GM21737 (cell line): ENCODE measurements at regions not wholly inside any gene's neighbourhood (a gene's known extent, or its start where the extent isn't known, plus 50 kb on each side); places are given as distances from the start of the nearest gene placed in this dataset.
A peak's percentile ranks its signal among the peaks of the same experiment; 100 is the strongest.
"Not testable (repeated sequence)": the region's sequence is repeated elsewhere in the genome, so short reads cannot be mapped to it uniquely, and the experiment has no call there.

Experiments
- ATAC-seq: cut with Tn5 transposase; IDR thresholded peaks from one replicate; pipeline ENCODE4 v1.9.1; 2021; ENCODE audit warnings: mild to moderate bottlenecking, moderate library complexity; ENCODE audit not compliant: unreplicated experiment

DNA sequence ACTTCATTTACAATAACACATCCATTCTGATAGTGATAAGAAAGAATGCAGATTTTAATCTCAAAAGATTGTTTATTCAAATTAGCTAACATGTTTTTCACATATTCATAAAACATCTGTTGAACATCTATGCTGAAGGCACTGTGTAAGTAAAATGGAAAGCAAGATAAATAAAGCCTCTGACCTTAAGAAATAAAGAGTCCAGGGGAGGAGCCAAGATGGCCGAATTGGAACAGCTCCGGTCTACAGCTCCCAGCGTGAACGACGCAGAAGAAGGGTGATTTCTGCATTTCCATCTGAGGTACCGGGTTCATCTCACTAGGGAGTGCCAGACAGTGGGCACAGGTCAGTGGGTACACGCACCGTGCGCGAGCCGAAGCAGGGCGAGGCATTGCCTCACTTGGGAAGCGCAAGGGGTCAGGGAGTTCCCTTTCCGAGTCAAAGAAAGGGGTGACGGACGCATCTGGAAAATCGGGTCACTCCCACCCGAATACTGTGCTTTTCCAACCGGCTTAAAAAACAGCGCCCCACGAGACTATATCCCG lies 336.5 kb downstream of the CETN3 start:
- ATAC-seq: not testable (repeated sequence)

DNA sequence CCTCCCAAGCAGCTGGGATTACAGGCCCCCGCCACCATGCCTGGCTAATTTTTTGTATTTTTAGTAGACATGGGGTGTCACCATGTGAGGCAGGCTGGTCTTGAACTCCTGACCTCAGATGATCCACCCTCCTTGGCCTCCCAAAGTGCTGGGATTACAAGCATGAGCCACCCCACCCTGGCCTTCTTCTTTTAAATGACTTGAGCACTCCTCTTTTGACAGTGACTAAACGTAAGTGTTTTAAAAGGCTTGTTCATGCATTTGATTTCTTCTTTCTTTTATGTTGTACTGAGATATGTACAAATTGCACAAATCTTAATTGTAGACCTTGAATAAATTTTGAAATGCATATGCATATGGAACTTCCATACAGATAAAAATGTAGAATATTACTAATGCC lies 337.9 kb downstream of the CETN3 start:
- ATAC-seq: no peak

DNA sequence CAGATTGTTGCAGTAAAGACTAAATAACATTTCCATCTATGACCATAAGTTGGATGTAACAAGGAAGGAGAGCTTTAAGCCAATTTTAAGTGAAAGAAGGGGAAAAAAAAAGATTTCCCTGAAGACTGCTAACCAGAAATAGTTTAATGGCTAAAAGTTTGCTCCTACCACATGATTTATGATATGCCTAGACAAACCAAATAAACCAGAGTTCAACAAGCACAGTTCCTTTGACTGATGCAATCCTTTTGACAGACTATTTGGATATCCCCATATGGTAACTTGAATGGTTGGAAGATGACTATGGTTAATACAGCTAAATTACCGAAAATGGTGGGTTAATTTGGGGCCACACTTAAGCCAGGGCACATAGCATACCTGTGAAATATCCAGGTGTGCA lies 338.5 kb downstream of the CETN3 start:
- no peak for ATAC-seq

DNA sequence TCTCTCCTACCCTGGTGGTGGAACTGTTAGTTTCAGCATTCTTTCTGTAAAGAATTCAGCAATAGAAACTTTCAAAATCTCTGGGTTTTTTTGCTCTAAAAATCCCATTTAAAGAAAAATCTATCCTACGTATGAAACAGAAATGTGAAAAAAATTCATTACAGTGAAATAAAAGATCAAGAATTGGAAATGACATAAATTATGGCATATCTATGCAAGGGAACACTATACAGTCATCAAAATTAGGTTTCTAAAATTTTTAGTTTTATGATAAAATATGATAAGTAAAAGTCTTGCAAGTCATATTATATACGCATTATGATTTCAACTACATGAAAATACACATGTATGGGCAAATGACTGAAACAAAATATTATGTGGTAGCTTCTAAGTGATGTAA lies 342.6 kb downstream of the CETN3 start:
- ATAC-seq: no peak

DNA sequence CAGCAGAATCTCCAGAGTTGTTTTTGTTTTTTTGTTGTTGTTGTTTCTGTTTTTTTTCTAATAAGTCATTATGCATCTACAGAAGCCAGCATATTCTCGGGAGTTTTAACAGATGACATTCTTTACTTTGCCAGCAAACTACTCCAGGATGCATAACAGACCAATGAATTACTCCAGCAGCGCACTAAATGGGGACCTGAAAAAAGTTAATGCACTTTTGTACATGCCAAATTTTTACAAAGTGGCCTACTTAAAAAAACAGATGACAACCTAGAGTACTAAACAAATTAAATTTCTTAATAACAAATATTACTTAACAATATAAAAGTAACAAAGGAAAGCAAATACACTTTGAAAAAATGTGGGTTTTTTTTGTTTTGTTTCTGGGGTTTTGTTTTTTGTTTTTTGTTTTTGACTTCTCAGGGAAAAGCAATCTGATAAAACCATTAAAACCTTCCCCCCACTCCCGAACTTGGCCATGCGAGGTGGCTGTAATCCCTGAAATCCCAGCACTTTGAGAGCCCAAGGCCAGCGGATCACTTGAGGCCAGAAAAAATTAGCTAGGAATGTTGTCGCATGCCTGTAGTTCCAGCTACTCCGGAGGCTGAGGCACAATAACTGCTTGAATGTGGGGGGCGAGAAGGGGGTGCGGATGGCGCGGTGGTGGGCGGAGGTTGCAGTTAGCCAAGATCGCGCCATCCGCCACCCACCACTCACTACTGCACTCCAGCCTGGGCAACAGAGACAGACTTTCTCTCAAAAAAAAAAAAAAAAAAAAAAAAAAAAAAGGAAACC lies 352.4 kb downstream of the CETN3 start:
- no peak for ATAC-seq

DNA sequence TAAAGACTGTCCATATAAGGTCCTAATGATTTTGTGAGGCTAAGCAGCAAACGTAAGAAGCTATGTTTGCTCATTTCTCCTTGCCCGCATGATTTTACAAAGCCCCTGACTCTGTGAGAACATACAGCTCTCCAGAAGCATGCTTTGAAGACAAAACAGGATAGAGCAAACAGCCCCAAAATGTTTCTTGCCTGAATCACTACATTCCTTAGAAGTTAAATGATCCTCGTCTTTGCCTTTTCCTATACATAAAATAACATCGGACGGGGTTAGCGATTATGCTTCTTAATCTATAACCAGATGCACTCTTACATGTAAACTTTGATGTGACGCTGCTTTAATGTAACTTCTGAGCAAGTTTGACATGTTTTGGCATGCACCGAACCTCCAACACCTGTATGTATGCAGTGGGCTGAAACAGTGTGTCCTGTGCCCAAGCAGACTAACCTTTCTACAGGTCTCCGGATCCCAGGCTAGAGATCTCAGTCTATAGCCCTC lies 353.7 kb downstream of the CETN3 start:
- ATAC-seq: no peak

DNA sequence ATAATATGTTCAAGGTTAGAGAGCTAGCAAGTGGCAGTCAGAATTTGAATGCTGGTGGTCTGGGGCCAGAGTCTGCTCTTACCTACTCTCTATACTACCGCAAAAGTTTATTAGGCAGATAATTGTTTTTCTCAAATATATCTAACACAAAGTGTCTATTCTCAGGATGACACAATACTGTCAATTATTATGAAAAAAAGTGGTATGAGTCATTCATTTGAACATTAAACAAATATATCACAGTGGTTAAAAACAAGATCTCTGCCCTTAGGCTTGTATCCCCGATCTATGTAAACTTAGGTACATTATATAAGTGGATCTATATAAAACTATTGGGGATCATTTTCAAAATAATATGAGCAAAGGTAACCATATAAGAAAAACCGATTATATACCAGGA lies 354.9 kb downstream of the CETN3 start:
- no peak for ATAC-seq

DNA sequence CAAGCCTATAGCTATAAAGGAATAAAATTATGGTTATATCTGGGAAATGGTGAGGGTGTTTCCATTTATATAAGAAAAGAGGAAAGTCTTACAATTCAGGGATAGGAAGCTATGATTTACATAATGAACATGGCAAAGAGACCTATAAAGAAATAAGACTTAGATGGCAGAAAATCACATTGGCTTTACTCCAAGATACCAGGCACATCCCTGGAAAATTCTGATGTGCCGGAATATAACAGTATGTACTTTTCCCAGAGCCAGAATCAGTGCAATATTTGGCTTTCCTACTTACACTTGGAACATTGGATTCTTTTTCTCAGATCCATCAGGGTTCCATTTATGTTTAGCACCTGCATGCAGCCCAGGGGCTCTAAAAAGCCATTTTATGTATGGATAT lies 357.8 kb downstream of the CETN3 start:
- no peak for ATAC-seq

DNA sequence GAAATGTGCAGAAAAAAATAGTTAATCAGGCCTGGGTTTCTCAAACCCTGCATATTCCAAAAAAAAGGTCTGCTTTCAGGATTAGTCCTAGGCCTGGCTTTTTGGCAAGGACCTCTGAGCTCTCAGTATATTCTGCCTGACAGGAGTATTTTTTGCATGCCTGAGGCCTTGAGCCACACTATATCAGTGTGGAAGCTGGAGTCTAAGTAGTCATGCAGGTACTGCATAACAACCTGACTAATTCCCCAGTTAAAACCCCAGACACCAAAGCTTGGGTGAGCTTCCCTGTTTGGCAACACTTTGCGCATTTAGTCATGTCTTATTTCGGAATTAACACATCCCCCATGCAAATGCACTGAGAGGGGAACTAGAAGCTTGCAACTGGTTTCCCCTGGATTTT lies 359.5 kb downstream of the CETN3 start:
- no peak for ATAC-seq

DNA sequence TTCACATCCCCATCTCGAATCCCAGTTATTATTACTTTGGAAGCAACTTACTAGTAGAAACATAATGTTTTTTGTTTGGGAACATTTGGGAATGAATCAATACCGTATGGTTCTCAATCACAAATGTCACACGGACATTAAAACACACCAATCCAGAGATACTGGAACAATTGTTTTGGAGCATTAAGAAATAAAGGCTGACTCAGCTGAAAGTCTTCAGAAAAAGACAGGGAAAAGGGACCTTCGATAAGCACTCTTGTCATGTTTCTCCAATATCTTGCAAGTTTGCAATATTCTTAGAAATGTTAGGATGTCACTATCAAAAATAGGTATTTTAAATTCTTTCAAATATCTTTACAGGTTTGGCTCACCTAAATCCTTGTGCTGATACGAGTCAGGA lies 362.4 kb downstream of the CETN3 start:
- ATAC-seq: no peak

DNA sequence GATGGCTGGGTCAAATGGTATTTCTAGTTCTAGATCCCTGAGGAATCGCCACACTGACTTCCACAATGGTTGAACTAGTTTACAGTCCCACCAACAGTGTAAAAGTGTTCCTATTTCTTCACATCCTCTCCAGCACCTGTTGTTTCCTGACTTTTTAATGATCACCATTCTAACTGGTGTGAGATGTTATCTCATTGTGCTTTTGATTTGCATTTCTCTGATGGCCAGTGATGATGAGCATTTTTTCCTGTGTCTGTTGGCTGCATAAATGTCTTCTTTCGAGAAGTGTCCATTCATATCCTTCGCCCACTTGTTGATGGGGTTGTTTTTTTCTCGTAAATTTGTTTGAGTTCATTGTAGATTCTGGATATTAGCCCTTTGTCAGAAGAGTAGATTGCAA lies 369.5 kb downstream of the CETN3 start:
- ATAC-seq: not testable (repeated sequence)

DNA sequence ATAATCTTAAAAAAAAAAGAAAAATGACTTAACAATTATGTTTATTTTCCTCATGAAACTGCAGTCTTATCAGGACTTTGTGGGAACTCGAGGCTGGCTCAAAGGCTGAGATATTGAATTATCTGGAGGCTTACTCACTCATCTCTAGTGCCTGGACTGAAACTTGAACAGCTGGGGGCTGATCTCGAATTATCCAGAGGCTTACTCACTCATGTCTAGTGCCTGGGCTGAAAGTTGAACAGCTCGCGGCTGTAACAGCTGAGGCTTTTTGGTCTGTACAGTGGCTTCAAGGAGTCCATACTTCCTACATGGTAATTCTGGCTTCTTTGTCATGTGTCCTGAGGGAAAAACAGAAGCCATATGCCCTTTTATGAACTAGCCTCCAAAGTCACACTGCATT lies 371.9 kb downstream of the CETN3 start:
- ATAC-seq: no peak

DNA sequence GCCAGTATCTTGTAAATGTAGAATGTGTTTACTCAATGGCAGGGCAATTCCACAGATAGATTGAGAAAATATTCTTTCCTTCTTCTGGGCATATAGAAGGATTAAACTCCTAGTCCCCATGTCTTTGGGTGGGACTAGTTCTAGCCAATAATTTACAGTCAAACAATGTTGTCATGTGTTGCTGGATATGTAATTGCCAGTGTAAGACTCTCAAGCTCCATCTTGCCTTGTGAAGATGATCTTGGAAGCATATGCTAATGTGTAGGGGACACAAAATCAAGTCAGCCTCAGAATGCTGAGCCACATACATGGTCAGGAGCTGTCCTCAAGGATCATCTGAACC lies 386.9 kb downstream of the CETN3 start:
- no peak for ATAC-seq

DNA sequence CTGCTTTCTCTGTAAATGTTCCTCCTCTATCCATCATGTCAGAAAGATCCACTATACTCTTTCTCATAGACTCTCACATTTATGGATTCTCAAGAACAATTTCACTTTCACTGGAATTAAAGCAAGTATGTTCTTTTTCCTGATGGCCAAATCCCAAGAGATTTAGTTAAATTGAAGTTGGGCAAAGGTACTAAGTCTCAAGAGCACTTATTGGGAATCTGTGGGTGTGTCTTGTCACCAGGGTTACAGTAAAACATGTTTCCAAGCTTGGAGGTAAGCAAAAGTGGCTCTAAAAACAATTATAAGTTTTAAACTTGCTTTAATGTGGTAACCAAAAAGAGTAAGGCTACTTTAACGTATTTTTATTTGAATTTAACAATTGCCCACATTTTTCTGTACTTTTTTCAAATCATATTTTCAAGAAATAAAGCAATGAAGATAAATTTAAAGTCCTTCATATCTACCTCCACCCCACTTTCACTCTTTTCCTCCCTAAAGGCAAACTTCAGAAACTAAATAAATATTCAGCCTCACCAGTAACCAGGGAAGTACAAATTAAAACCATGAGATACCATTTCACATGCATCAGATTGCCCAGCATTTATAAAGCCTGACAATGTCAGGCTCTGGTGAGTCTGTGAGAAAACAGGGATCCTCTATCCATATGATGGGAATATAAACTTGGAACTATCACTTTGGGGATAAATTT lies 387.4 kb downstream of the CETN3 start:
- ATAC-seq: no peak

DNA sequence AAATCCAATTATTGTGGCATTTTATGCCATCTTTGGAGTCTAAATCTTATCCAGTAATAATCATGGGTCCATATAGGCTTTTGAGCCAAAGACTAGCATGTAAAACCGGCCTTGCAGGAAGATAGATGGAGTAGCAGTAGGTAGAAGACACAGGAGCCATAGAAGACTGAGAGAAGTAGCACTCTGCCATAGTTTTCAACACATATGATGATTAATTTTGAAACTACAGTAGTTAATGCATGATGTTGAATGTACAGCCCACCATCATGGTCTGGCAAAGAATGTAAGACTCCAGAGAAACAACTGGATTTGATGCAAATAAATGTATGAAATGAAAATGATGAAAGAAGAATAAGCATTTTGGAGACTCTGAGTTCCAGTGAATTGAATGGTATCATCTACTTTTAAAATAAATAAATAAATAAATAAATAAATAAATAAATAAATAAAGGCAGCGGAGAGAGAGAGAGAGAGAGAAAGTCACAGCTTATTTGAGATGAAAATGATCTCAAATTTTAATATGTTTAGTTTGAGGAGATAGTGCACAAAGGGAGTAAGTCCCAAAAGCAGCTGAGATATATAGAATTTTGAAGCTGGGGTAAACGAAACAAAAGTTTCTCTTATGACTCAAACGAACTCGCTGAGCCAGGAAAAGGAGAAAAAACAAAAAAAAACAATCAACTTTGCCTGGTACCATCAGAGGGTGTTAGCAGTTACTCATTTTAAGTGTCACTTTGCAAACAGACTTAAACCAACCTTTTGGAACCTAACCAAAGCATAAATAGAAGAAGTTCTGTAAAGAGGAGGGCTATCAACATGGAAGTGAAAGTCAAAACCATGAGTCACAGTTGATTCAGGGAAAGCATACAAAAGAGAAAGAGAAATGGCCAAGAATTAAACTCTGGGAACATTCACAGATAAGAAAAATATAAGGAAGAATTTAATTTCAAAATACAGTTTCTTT lies 388.7 kb downstream of the CETN3 start:
- peak; percentile 96 for ATAC-seq

DNA sequence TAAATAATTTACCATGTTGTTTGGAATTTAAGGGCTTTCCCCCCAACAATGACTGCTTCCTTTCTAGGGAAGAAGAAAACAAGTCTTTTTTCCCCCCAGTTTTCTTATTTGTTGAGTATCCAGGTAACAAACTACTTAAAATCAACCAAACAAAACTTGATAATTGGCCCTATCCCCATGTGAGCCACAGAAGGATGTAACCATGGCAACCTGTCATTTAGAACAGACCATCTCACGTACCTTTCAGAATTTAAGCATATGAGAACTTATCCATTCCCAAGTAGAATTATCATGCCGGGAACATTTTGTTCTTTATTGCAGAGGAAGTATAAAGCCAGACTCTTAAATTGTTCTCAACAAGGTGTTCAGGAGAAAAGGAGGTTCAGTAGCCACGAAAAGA lies 392.3 kb downstream of the CETN3 start:
- ATAC-seq: no peak

DNA sequence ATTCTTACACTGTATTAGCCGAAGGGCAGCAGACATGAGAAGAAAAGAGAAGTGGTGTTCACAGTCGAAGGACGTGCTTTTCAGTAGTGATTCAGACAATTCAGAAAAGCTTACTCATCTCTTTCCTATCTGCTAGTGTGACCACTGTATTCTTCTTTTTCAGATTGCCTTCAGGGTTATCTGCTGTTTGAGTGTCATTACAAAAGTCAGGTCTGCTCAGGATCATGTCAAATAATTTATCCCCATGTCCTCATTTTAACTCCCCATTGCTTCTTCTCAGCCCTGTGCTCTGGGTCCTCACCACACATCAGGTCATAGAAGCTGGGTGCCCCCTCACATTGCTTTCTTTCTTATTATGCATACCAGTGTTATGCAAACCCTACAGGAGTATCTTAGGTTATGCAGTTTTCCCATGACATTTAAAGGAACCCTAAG lies 394.0 kb downstream of the CETN3 start:
- ATAC-seq: peak; percentile 90

DNA sequence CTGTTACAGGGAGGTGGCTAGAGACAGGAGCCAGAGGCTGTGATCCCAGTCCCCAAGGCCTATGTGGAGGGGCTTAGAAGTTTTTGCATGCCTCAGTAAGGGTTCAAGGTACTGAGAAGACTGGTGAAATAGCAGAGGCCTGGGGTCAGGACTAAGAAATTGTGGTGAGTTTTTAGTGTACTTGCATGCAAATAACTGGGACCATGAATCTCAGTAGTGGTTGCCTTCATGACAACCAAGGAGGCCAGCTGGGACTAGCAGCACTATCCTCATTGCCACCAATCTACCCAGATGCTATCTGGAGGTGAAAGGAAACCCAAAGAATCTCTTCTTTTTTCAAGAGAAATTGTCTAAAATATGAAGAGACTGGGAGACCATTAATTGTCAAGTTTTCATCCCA lies 395.1 kb downstream of the CETN3 start:
- peak; percentile 74 for ATAC-seq

DNA sequence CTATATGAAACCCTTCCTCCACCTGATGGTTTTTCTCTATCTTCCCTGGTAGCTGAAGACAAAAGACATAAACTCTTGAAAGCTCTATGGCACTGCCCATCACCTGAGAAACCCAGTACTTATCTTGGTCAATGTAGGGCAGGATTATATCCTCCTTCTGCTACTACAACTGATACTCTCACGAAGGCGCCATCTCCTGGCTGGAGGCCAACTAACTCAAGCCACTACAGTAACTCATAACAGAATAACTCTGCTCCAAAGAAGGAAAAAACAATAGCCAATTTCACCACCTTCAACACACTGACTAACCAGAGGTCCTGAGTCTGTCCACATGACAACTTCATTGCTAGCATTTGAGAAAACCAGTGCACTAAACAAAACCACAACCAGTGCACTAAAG lies 409.2 kb downstream of the CETN3 start:
- ATAC-seq: no peak

DNA sequence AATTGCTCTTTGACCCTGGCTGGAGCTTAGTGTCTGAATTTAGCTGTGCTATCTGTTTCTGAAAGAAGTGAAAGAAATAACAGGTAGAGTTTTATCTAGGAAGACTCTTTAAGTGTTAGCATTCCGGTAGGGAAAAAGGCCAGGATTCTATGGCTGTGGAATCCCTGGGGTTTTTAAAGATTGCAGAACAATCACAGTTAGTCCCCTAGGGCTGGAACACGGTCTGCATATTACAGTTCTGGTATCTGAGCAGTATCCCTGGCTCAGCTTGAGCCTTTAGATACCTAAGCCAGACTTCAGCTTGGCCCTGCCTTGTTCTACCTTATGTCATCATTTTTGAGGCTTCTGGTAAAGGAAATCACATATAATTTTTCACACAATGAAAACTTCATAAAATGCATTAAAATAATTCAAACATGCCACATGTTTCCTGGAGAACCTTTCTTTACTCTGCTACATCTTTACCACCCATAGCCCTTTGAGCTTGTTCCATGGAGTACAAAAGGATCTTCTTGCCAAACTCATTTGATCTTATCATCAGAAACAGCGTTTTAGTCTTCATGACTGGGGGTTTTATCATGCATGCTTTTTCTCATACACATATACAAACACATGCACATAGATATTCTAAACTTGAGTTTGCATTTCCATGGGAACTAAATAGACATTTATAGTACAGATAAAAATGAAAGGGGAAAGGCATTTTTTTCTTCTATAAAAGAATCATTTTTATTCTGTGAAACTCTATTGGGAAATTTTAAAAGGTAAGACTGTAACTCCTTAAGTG lies 410.8 kb downstream of the CETN3 start:
- no peak for ATAC-seq
